Aorta (tissue), 5 donors: ENCODE measurements at regions not wholly inside any gene's neighbourhood (a gene's known extent, or its start where the extent isn't known, plus 50 kb on each side); places are given as distances from the start of the nearest gene placed in this dataset.

Experiments used
- ATAC-seq: fragments of 200-7000 bp; cut with Tn5 transposase; one replicate; pipeline ENCODE4 v1.9.1; 2022; ENCODE audit warnings: moderate library complexity; ENCODE audit not compliant: low FRiP score
- DNase-seq, 2 donors: peaks; one replicate each; pipeline ENCODE4 v3.0.0-alpha.2; 2020
- H3K27ac ChIP-seq, 2 donors: one replicate each; pipeline ENCODE4 v1.5.1; 2013; ENCODE audit warnings: low read length in 2 of 2, mild to moderate bottlenecking in 2 of 2, moderate library complexity in 2 of 2, control low read depth in 1 of 2, inconsistent platforms in 1 of 2, low read depth in 1 of 2
- H3K27me3 ChIP-seq, 2 donors: one replicate each; pipeline ENCODE4 v1.6.1; 2013; ENCODE audit warnings: control low read depth in 1 of 2, low read length in 1 of 2, mild to moderate bottlenecking in 1 of 2, moderate library complexity in 1 of 2; ENCODE audit not compliant: insufficient read depth in 2 of 2, control insufficient read depth in 1 of 2
- H3K36me3 ChIP-seq, 2 donors: one replicate each; pipeline ENCODE4 v1.6.1; 2013; ENCODE audit warnings: control low read depth in 1 of 2, low read length in 1 of 2, mild to moderate bottlenecking in 1 of 2; ENCODE audit not compliant: insufficient read depth in 2 of 2, control insufficient read depth in 1 of 2
- H3K4me1 ChIP-seq, 2 donors: one replicate each; pipeline ENCODE4 v1.6.1; 2013; ENCODE audit warnings: low read length in 2 of 2, control low read depth in 1 of 2, mild to moderate bottlenecking in 1 of 2, moderate library complexity in 1 of 2; ENCODE audit not compliant: insufficient read depth in 2 of 2, control insufficient read depth in 1 of 2
- H3K4me3 ChIP-seq, 2 donors: one replicate each; pipeline ENCODE4 v1.5.1; 2013; ENCODE audit warnings: low read length in 2 of 2, control low read depth in 1 of 2, mild to moderate bottlenecking in 1 of 2
- H3K9me3 ChIP-seq: one replicate; pipeline ENCODE4 v1.6.1; 2013; ENCODE audit warnings: mild to moderate bottlenecking, low read length; ENCODE audit not compliant: control insufficient read depth
- WGBS, 2 donors: extraction: QIAGEN DNeasy Blood & Tissue Kit; methylation state at CpG; one replicate each; pipeline ENCODE4 v1.1.7; 2013; 5-methylcytosine and 5-hydroxymethylcytosine counted together
- intact Hi-C, 2 donors: fragments of 100-400 bp; cut with DNase I; formaldehyde crosslinking; loops; one replicate each; pipeline versions ENCODE4 v1.14.2 to v1.15.0; 2022
- donor health status: healthy with polysubstance abuse.
- donor health status: Bipolar disorder and iron deficiency.
- donor health status: DM: no; HTN: no; CAD: no.
- donor health status: DM: no; HTN: no; CAD: no.
- donor health status: DM: yes; HTN: yes; CAD: no.

- intact Hi-C loops, result no loop called here
- WGBS, 2 donors, result 67 to 76% methylated on average over 4 of the region's 4 CpGs
- H3K27ac ChIP-seq, result no peak overlapping the region
- ATAC-seq (no peak), DNase-seq (no peak)
- no peak overlapping the region for H3K4me3 ChIP-seq
- no peaks in the 10 kb centered on the region for H3K9me3 ChIP-seq
- H3K27me3 ChIP-seq, result no peaks in the 10 kb centered on the region
- H3K4me1 ChIP-seq, result no peaks in the 10 kb centered on the region
- H3K36me3 ChIP-seq, result no peaks in the 10 kb centered on the region
These were observed 90.0 kb upstream of the GRPR start for GRCh38 chrX:16033331-16033730.

- no peak overlapping the region for H3K27ac ChIP-seq
- H3K4me1 ChIP-seq, result no peaks in the 10 kb centered on the region
- no peaks in the 10 kb centered on the region for H3K9me3 ChIP-seq
- H3K4me3 ChIP-seq, result no peak overlapping the region
- DNase-seq (no peak), ATAC-seq (no peak)
- intact Hi-C loops, result no loop called here
- 67 to 74% methylated on average over 1 of the region's 1 CpG for WGBS, 2 donors
- H3K36me3 ChIP-seq, result no peaks in the 10 kb centered on the region
- no peaks in the 10 kb centered on the region for H3K27me3 ChIP-seq
These were observed 94.8 kb upstream of the GRPR start for GRCh38 chrX:16028576-16028975.

GRCh38 chrX:16023790-16024734 is 99.3 kb upstream of the GRPR start:
- no peaks in the 10 kb centered on the region for H3K36me3 ChIP-seq

GRCh38 chrX:16022580-16023200 is 100.7 kb upstream of the GRPR start:
- no peaks in the 10 kb centered on the region for H3K4me1 ChIP-seq
- no peak overlapping the region for H3K27ac ChIP-seq
- H3K36me3 ChIP-seq, result no peaks in the 10 kb centered on the region
- DNase-seq (no peak), ATAC-seq (no peak)
- no peaks in the 10 kb centered on the region for H3K27me3 ChIP-seq
- no peaks in the 10 kb centered on the region for H3K9me3 ChIP-seq
- no peak overlapping the region for H3K4me3 ChIP-seq
- WGBS, 2 donors, result 0 to 74% methylated on average over 1 of the region's 1 CpG
- intact Hi-C loops, result no loop called here

More at GRCh38 chrX:16023790-16024734, 99.3 kb upstream of the GRPR start:
- Histone ChIP-seq H3K4me3 (no peak overlapping the region), H3K4me1 (no peaks in the 10 kb centered on the region), H3K9me3 (no peaks in the 10 kb centered on the region), H3K27me3 (no peaks in the 10 kb centered on the region), H3K27ac (no peak overlapping the region)
- no peak for DNase-seq
- intact Hi-C loops, result no loop called here
- WGBS, 2 donors, result 65 to 68% methylated on average over 9 of the region's 9 CpGs
- no peak for ATAC-seq

- no peaks in the 10 kb centered on the region for H3K4me1 ChIP-seq
- no peak overlapping the region for H3K27ac ChIP-seq
- H3K27me3 ChIP-seq, result no peaks in the 10 kb centered on the region
- intact Hi-C loops, result no loop called here
- no peak for ATAC-seq
- DNase-seq, result no peak
- H3K4me3 ChIP-seq, result no peak overlapping the region
- no peaks in the 10 kb centered on the region for H3K36me3 ChIP-seq
- no peaks in the 10 kb centered on the region for H3K9me3 ChIP-seq
These were observed 105.1 kb upstream of the GRPR start for GRCh38 chrX:16018291-16018690.

- no peak for DNase-seq
- H3K4me1 ChIP-seq, result no peaks in the 10 kb centered on the region
- ATAC-seq, result no peak
- H3K9me3 ChIP-seq, result no peaks in the 10 kb centered on the region
- intact Hi-C loops, result no loop called here
- no peak overlapping the region for H3K4me3 ChIP-seq
- no peak overlapping the region for H3K27ac ChIP-seq
- H3K27me3 ChIP-seq, result no peaks in the 10 kb centered on the region
- H3K36me3 ChIP-seq, result no peaks in the 10 kb centered on the region
These were observed 109.2 kb upstream of the GRPR start for GRCh38 chrX:16014171-16014570.

GRCh38 chrX:16012250-16012649 is 111.1 kb upstream of the GRPR start:
- Histone ChIP-seq H3K4me3 (no peak overlapping the region), H3K36me3 (no peaks in the 10 kb centered on the region), H3K27ac (no peak overlapping the region), H3K27me3 (no peaks in the 10 kb centered on the region), H3K4me1 (no peaks in the 10 kb centered on the region), H3K9me3 (no peaks in the 10 kb centered on the region)
- intact Hi-C loops, result no loop called here
- ATAC-seq, result no peak
- no peak for DNase-seq
- 91 to 92% methylated on average over 1 of the region's 1 CpG for WGBS, 2 donors

GRCh38 chrX:16005917-16006316 is 117.4 kb upstream of the GRPR start:
- Histone ChIP-seq H3K27ac (no peak overlapping the region), H3K27me3 (no peaks in the 10 kb centered on the region), H3K9me3 (no peaks in the 10 kb centered on the region), H3K36me3 (no peaks in the 10 kb centered on the region), H3K4me3 (no peak overlapping the region), H3K4me1 (no peaks in the 10 kb centered on the region)
- DNase-seq (no peak), ATAC-seq (no peak)
- intact Hi-C loops, result no loop called here
- whole genome bisulfite sequencing, 2 donors, result 38 to 55% methylated on average over 2 of the region's 2 CpGs

- 16% methylated on average over 1 of the region's 1 CpG for WGBS, 2 donors
- H3K27me3 ChIP-seq, result no peaks in the 10 kb centered on the region
- H3K36me3 ChIP-seq, result no peaks in the 10 kb centered on the region
- DNase-seq, result no peak
- ATAC-seq, result no peak
- no peak overlapping the region for H3K27ac ChIP-seq
- H3K4me1 ChIP-seq, result no peaks in the 10 kb centered on the region
- no peak overlapping the region for H3K4me3 ChIP-seq
- H3K9me3 ChIP-seq, result no peaks in the 10 kb centered on the region
- intact Hi-C loops, result no loop called here
These were observed 121.2 kb upstream of the GRPR start for GRCh38 chrX:16002185-16002584.
